ENCODE measurements at regions not wholly inside any gene's neighbourhood (a gene's known extent, or its start where the extent isn't known, plus 50 kb on each side); places are given as distances from the start of the nearest gene placed in this dataset.
A peak's percentile ranks its signal among the peaks of the same experiment; 100 is the strongest.

DNA sequence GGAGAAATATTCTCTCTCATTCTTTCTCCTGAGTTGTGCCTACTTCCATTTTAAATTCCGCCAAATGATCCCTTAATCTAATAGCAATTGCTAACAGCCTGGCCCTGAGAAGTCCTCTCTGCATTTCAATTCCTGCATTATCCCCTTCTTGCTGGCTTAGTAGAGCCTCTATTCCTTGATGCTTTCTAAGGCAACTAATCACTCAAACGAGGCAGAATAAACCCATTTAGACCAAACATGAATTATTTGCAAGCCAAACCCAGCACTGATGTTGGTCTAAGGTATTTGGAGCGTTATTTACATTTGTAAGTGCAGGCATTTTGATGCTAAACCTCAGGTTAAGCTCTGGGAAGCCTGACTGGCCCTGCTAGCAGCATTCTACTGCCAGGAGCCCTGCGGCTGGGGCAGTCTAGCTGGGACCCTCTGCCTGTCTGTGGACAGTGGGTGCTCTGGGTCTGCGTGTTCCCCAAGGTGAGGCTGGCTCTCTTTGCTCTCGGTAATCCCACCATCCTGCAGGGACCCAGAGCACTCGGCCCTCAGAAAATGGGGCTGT lies 173.1 kb upstream of the HS6ST1 start:
- no peak for TF ChIP-seq POLR2A (IDR thresholded peaks at IDR 0.05)
- TF ChIP-seq, protein P1, sequence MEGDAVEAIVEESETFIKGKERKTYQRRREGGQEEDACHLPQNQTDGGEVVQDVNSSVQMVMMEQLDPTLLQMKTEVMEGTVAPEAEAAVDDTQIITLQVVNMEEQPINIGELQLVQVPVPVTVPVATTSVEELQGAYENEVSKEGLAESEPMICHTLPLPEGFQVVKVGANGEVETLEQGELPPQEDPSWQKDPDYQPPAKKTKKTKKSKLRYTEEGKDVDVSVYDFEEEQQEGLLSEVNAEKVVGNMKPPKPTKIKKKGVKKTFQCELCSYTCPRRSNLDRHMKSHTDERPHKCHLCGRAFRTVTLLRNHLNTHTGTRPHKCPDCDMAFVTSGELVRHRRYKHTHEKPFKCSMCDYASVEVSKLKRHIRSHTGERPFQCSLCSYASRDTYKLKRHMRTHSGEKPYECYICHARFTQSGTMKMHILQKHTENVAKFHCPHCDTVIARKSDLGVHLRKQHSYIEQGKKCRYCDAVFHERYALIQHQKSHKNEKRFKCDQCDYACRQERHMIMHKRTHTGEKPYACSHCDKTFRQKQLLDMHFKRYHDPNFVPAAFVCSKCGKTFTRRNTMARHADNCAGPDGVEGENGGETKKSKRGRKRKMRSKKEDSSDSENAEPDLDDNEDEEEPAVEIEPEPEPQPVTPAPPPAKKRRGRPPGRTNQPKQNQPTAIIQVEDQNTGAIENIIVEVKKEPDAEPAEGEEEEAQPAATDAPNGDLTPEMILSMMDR (IDR thresholded peaks at IDR 0.05), result no peak
- Histone ChIP-seq H3K9me3 (no peaks in the 10 kb centered on the region), H3K4me3 (no peak overlapping the region), H3K27me3 (no peaks in the 10 kb centered on the region), H3K4me1 (no peaks in the 10 kb centered on the region), H3K27ac (no peak overlapping the region), H3K36me3 (no peaks in the 10 kb centered on the region)
- DNase-seq, result peak in 1 of 3 donors; percentile 3

DNA sequence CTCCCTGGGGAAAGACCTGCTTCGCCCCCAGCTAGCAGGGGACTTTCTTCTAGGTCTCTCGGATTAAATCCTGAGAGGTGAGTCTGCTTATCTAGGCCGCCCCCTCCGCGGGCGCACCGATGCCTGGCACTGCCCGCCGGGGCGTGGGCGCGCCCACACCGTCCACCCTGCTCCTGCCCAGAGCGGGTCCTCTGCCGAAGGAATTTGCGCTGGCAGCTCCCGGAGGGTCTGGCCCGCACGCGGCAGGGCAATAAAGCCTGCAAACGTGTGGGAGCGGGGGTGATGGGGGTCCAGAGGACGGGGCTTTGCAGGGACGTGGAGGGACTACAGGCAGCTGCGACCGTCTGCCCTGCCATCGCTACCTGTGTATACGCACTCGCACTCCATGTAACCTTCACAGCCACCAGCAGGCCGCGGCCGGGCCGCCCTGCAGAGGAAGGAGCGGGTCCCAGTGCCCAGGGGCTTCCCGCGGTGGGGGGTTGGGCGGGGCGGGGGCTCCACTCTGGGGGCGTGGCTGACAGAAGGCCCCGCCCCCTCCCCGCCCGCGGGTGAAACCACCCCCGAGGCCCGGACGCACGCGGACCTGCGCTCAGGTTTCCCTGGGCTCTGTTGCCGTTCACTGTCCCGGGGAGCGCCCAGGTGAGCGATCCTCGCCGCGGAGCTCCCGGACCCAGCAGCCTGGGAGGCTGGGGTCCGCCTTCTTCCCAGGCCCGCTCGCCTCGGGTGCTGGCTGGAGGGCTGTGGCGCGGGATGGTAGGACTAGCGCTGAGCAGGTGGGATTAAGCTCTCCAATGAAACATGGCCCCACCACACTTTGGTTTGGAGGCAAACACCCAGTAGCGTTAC lies 174.5 kb upstream of the HS6ST1 start:
- DNase-seq, result peak in 1 of 3 donors; percentile 7
- Histone ChIP-seq H3K4me3 (no peak overlapping the region), H3K9me3 (no peaks in the 10 kb centered on the region), H3K36me3 (no peaks in the 10 kb centered on the region), H3K27ac (no peak overlapping the region), H3K27me3 (no peaks in the 10 kb centered on the region), H3K4me1 (no peaks in the 10 kb centered on the region)
- TF ChIP-seq POLR2A (IDR thresholded peaks at IDR 0.05), result no peak
- TF ChIP-seq, protein P1 (IDR thresholded peaks at IDR 0.05), result no peak

DNA sequence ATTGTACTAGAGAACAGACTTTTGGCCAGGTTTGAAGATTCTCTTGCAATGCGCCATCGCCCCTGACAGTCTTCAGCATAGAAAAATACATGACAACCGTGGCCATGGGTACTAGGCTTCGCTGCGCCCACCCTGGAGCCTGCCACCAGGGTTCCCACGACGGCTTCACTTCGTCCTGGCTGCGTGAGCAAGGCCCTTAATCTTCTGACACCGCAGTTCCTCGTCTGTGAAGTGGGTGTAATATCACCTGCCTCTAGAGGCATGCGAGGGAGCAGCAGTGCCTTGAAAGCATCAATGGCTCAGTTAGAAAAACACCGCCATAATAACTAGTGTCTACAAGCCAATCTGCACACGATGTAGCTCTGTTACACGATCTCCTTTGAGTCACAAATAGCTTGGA lies 175.2 kb upstream of the HS6ST1 start:
- no peak overlapping the region for H3K4me3 ChIP-seq
- no peaks in the 10 kb centered on the region for H3K27me3 ChIP-seq
- H3K9me3 ChIP-seq, result no peaks in the 10 kb centered on the region
- H3K36me3 ChIP-seq, result no peaks in the 10 kb centered on the region
- DNase-seq, result no peak
- H3K27ac ChIP-seq, result no peak overlapping the region
- TF ChIP-seq, protein P1 (IDR thresholded peaks at IDR 0.05), result no peak
- no peak for TF ChIP-seq POLR2A (IDR thresholded peaks at IDR 0.05)
- no peaks in the 10 kb centered on the region for H3K4me1 ChIP-seq

DNA sequence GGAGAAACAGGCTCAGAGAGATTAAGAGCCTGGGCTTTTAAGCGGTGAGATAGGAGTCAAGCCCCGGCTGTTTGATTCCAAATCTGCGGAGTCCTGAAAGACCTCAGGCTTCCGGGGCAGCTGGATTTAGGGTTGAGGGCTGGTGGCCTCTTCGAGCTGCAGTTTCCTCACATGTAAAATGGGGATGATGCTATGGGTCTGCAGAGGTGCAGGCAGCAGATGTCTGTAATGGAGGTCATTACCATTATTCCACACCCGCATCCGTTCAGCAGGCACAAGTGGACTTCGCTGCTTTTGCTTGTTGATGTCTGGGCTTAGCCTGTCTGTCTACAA lies 175.6 kb upstream of the HS6ST1 start:
- no peaks in the 10 kb centered on the region for H3K27me3 ChIP-seq
- TF ChIP-seq POLR2A (IDR thresholded peaks at IDR 0.05), result no peak
- TF ChIP-seq, protein P1 (IDR thresholded peaks at IDR 0.05), result no peak
- no peaks in the 10 kb centered on the region for H3K9me3 ChIP-seq
- no peaks in the 10 kb centered on the region for H3K4me1 ChIP-seq
- H3K27ac ChIP-seq, result no peak overlapping the region
- no peak overlapping the region for H3K4me3 ChIP-seq
- DNase-seq, result no peak
- H3K36me3 ChIP-seq, result no peaks in the 10 kb centered on the region

DNA sequence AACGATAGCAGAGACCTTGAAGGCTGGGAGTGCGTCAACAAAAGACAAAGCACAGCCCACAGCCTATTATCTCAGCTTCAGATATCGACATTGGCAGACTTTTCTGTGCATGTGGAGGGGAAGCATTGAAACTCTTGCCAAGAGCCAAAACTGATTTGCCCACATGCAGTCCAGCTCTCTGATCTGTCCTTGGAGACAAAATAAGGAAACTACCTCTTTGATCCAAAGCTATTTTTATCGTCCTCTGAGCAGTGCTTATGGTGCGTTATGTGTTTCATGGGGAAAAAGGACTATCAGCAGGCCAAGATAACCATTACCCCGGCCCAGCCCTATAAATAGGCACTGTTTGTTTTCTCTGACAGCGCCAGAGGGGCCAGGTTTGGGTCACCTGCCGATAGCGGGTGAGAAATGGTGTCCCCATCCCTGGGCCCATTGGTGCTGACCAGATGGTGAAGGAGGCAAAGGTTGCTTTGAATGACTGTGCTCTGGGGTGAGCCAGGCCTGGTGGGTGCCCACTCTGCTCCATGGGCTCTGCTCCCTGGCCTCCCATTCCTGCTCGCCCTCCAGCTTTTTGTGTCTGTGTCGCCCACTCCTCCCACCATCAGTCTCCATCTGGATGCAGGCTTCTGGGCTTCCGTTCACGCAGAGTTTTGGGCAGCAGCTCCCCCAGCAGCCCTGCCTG lies 176.1 kb upstream of the HS6ST1 start:
- no peaks in the 10 kb centered on the region for H3K27me3 ChIP-seq
- peak in 1 of 3 donors; percentile 14 for DNase-seq
- TF ChIP-seq POLR2A (IDR thresholded peaks at IDR 0.05), result no peak
- H3K4me3 ChIP-seq, result no peak overlapping the region
- no peaks in the 10 kb centered on the region for H3K4me1 ChIP-seq
- H3K9me3 ChIP-seq, result no peaks in the 10 kb centered on the region
- H3K27ac ChIP-seq, result no peak overlapping the region
- no peaks in the 10 kb centered on the region for H3K36me3 ChIP-seq

DNA sequence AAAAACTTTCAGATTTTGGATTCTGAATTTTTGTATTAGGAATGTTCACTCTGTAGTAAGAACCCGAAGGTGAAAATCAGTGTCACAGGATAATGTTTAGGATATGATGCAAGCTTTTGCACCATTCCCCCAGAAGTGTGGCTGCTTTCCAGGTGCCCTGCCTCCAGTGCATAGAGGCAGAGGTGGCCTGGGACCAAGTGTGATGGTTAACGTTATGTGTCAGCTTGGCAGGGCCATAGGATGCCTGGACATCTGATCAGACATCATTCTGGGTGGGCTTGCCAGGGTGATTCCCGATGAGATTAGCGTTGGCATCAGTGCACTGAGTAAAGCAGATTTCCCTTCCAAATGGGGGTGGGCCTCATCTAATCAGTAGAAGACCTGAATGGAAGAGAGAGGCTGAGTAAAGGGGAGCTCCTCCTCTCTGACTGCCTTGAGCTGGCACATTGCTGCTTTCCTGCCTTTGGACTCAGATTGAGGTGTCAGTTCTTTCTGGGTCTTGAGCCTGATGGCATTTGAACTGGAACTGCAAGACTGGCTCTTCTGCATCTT lies 177.4 kb upstream of the HS6ST1 start:
- Histone ChIP-seq H3K9me3 (no peaks in the 10 kb centered on the region), H3K4me3 (no peak overlapping the region), H3K27me3 (no peaks in the 10 kb centered on the region), H3K27ac (no peak overlapping the region), H3K36me3 (no peaks in the 10 kb centered on the region), H3K4me1 (no peaks in the 10 kb centered on the region)
- no peak for TF ChIP-seq POLR2A (IDR thresholded peaks at IDR 0.05)
- TF ChIP-seq, protein P1 (IDR thresholded peaks at IDR 0.05), result no peak
- DNase-seq, result peak in 1 of 3 donors; percentile 1

All from Peyer's patch (tissue), 4 donors.